ENCODE measurements at regions not wholly inside any gene's neighbourhood (a gene's known extent, or its start where the extent isn't known, plus 50 kb on each side); places are given as distances from the start of the nearest gene placed in this dataset.

DNA sequence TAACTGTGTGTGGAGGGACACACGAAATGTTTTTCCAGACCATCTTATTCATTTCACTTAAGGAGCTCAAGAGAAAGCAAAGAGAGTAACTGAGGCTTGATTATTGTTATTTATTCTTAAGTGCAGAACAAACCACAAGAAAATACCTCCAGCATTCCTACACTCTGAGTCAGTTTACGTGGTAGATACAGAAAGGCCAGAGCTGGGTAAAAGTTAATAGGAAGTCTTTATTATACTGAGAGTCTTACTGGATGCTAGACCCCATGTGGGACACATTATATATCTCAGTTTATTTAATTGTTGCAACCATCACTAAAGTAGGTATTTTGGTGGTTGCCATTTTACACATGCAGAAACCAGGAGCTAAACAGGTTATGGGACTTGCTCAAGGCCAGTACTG, 261.4 kb upstream of the POU2AF2 start:
- no peak overlapping the region for H2AFZ ChIP-seq (ENCODE audit: low read depth, low read length, poor library complexity, severe bottlenecking)
- no TSS peak for BruUV-seq (replicated peaks)
- intact Hi-C loops (cut with micrococcal nuclease): no loop called here
- no peaks in the 10 kb centered on the region for H3K9me3 ChIP-seq (ENCODE audit: control insufficient read depth in 1 of 2, insufficient read depth in 1 of 2, low read depth in 1 of 2, low read length in 2 of 2)
- ChIA-PET RAD21 (ENCODE audit: low non-redundant PET in 1 of 2, low total read pairs in 2 of 2, uncharacterized antibody in 2 of 2, unreplicated experiment in 2 of 2) (no interaction called here), CTCF (no interaction called here), POLR2A (no interaction called here)
- H3K9ac ChIP-seq (ENCODE audit: low read length): no peak overlapping the region
- no peaks in the 10 kb centered on the region for H3K9me2 ChIP-seq (ENCODE audit: insufficient read depth)
- DNase-seq (ENCODE audit: low read depth, low spot score) (no peak), ATAC-seq (no peak)
- H3K4me1 ChIP-seq (ENCODE audit: control insufficient read depth in 1 of 2, insufficient read depth in 2 of 2, low read length in 2 of 2): 0 out of 4 replicates have a peak, but pooled peaks cover 0 to 3% of the 10 kb centered on the region in 2 experiments
- no peak overlapping the region for H3K27ac ChIP-seq (ENCODE audit: low read depth, low read length)
- no peaks in the 10 kb centered on the region for H3K36me3 ChIP-seq (ENCODE audit: control insufficient read depth in 1 of 2, insufficient read depth in 2 of 2, low read length in 2 of 2)
- no peaks in the 10 kb centered on the region for H3K79me2 ChIP-seq (ENCODE audit: insufficient read depth, low read length)
- H3K4me2 ChIP-seq (ENCODE audit: low read length): no peak overlapping the region
- TF ChIP-seq, protein P1, sequence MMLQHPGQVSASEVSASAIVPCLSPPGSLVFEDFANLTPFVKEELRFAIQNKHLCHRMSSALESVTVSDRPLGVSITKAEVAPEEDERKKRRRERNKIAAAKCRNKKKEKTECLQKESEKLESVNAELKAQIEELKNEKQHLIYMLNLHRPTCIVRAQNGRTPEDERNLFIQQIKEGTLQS (IDR thresholded peaks at IDR 0.05): no peak
- TF ChIP-seq SRF (IDR thresholded peaks at IDR 0.05; ENCODE audit: low read depth): no peak
- TF ChIP-seq ELF1 (IDR thresholded peaks at IDR 0.05; ENCODE audit: borderline replicate concordance, low read depth): no peak
- TF ChIP-seq, protein P2, sequence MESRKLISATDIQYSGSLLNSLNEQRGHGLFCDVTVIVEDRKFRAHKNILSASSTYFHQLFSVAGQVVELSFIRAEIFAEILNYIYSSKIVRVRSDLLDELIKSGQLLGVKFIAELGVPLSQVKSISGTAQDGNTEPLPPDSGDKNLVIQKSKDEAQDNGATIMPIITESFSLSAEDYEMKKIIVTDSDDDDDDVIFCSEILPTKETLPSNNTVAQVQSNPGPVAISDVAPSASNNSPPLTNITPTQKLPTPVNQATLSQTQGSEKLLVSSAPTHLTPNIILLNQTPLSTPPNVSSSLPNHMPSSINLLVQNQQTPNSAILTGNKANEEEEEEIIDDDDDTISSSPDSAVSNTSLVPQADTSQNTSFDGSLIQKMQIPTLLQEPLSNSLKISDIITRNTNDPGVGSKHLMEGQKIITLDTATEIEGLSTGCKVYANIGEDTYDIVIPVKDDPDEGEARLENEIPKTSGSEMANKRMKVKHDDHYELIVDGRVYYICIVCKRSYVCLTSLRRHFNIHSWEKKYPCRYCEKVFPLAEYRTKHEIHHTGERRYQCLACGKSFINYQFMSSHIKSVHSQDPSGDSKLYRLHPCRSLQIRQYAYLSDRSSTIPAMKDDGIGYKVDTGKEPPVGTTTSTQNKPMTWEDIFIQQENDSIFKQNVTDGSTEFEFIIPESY (IDR thresholded peaks at IDR 0.05; ENCODE audit: extremely low read depth, insufficient replicate concordance, low read length): no peak
- TF ChIP-seq POLR2A (IDR thresholded peaks at IDR 0.05; ENCODE audit: borderline replicate concordance, extremely low read depth, insufficient read depth, insufficient read length): no peak
- TF ChIP-seq CEBPB (IDR thresholded peaks at IDR 0.05; ENCODE audit: low read depth): no peak
- TF ChIP-seq SP1 (IDR thresholded peaks at IDR 0.05; ENCODE audit: low read depth): no peak
- no peak for TF ChIP-seq YY1 (IDR thresholded peaks at IDR 0.05; ENCODE audit: extremely low read depth, insufficient replicate concordance, low read depth, low read length)
- TF ChIP-seq POLR2AphosphoS5 (IDR thresholded peaks at IDR 0.05; ENCODE audit: low read depth, low read length): no peak
- 0 out of 2 replicates have a peak, but pooled peaks cover 8% of the 10 kb centered on the region for H3K27me3 ChIP-seq (ENCODE audit: insufficient read depth, low read length)
- no peak overlapping the region for H3K4me3 ChIP-seq (replicated peaks in 1 of 2; ENCODE audit: low read depth in 1 of 2, low read length in 2 of 2)
- no peaks in the 10 kb centered on the region for H4K20me1 ChIP-seq (ENCODE audit: insufficient read depth)
